Limb (tissue), 2 donors: ENCODE measurements at regions not wholly inside any gene's neighbourhood (a gene's known extent, or its start where the extent isn't known, plus 50 kb on each side); places are given as distances from the start of the nearest gene placed in this dataset.

Experiments used
- DNase-seq, 2 donors: peaks; one replicate each; pipeline ENCODE4 v3.0.0-alpha.2; 2016; ENCODE audit errors: extremely low spot score in 2 of 2

- DNase-seq = no peak
These were observed 349.9 kb downstream of the TSN start for GRCh38 chr2:122105171-122105876.

- DNase-seq = peak in 1 of 2 donors; percentile 11
These were observed 350.4 kb downstream of the TSN start for GRCh38 chr2:122105877-122106206.

DNA sequence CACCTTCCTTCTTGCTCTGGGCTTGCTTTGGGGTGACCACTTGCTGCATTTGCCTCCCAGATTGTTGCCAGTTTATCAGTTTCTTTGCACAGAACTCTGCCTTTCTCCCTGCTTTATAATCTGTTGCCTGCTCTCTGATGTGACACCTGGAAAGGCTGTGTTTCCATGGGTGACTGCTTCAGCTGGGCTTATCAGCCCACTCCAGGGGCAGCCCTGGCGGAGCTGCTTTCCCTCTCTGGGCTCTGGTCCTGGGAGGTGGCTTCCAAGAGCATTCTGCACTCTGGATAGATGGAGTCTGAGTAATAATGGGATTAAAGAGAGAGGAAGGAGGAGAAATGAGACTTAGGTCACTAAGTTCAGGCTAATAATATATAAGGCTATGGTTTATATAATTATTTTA, 352.7 kb downstream of the TSN start:
- no peak for DNase-seq

GRCh38 chr2:122112216-122113005, 357.0 kb downstream of the TSN start:
- no peak for DNase-seq

DNA sequence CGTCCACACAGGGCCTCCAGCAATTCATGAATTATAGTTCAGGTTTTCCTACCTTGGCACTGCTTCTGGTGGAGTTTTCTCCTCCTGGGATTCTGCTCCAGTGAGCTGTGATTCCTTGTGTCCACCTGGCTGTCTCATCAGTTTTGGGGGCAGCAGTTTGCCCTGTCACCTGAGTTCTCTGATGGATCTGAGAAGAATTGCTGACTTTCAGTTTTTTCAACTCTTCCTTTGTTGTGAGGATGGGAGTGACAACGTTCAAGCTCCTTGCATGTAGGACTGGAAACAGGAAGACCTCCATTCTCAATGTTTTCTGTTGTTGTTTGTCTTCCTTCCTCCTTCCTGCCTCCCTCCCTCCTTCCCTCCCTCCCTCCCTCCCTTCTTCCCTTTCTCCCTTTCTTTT, 359.0 kb downstream of the TSN start:
- DNase-seq = no peak

DNA sequence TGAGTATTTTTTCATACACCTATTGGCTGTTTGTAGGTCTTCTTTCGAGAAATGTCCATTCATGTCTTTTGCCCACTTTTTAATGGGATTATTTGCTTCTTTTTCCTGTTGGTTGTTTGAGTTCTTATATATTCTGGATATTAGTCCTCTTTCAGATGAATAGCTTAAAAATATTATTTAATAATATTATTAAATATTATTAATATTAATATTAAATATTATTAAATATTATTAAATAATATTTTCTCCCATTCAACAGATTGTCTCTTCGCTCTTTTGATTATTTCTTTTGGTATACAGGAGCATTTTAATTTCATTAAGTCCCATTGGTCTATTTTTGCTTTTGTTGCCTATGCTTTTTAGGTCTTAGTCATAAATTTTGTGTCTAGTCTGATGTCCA, 361.9 kb downstream of the TSN start:
- no peak for DNase-seq

GRCh38 chr2:122129399-122129798, 373.9 kb downstream of the TSN start:
- DNase-seq = no peak

DNA sequence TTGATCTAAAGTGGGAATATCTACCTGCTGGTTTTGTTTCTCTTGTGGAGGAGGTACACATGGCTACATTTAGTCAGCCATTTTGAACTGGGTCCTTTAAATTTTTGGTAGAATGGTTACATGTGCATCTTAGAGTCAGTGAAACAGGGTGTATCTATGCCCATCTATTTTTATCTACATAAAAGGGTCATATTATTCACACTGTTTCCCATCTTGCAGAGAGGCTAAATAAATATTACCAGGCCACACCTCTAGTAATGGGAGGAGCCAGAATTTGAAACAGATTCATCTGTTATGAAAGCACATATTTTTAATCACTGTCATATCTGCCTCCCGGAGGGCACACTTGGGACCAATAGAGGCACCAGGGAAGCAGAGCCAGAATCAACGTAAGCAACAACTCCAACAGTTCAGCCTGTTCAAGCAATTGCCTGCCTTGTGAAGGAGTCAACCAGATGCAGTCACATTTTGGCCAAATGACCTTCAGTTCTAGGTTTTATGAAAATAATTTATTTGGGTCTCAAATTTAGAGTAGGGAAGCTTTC, 376.8 kb downstream of the TSN start:
- no peak for DNase-seq

DNA sequence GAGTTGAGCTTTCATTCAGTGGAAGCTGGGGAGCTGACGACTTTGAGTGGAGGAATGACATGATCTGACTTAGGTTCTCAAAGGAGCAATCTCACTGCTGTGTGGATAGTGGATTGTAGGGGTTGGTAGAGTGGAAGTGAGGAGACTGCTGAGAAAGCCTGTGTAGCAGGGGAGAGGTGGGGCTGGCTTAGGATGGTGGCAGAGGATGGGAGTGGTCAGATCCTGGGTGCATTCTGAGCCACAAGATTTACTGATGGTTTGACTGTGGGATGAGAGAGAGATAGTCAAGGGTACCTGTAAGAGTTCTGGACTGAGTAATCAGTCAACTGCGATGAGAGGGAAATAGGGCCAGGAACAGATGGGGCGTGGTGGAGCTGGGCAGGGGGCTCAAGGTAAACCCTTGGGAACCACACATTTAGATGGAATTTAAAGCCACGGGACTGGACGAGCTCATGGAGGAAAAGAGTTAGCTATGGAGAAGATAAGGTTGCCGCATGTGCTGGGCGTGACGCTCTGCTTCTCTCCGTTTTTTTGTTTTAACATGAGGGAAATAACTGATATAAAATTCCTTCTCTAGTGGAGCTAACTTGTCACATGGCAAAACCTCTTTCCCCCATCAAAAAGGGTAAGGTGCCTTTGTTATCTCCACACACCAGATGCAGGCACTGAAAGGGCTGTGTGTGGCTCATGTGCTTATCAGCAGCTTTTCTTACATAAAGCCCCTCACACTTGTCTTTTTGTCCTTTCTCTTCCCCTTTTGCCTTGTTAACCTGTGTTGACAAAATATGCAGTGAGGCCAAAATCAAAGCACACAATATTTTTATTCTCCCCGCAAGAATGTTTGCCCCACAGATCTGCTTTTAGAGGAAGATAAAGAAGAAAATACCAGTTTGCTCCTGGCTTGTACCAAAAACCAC, 379.8 kb downstream of the TSN start:
- no peak for DNase-seq

DNA sequence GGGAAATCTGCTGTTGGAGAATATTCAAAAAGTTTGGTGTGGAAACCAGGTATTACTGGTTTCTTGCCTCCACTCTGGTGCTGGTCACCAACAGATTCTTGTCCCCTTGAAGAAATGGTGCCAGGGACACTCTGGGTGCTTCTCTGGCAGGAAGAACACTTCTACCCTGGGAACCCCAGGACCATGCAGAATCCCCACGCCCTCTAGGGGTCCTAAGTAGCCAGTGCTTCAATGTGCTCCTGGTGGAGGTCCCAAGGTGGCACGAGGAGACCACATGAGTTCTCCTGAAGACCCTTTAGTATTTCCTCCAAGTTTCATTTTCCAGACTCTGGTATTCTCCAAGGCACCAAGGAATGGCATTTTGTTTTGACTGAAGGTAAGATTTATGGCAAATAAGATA, 380.6 kb downstream of the TSN start:
- DNase-seq = no peak

- DNase-seq = no peak
These were observed 383.1 kb downstream of the TSN start for GRCh38 chr2:122138561-122138960.

GRCh38 chr2:122139739-122140420, 384.4 kb downstream of the TSN start:
- peak in 1 of 2 donors; percentile 20 for DNase-seq

GRCh38 chr2:122144884-122145283, 389.4 kb downstream of the TSN start:
- DNase-seq = no peak

GRCh38 chr2:122145856-122146255, 390.4 kb downstream of the TSN start:
- DNase-seq = no peak

DNA sequence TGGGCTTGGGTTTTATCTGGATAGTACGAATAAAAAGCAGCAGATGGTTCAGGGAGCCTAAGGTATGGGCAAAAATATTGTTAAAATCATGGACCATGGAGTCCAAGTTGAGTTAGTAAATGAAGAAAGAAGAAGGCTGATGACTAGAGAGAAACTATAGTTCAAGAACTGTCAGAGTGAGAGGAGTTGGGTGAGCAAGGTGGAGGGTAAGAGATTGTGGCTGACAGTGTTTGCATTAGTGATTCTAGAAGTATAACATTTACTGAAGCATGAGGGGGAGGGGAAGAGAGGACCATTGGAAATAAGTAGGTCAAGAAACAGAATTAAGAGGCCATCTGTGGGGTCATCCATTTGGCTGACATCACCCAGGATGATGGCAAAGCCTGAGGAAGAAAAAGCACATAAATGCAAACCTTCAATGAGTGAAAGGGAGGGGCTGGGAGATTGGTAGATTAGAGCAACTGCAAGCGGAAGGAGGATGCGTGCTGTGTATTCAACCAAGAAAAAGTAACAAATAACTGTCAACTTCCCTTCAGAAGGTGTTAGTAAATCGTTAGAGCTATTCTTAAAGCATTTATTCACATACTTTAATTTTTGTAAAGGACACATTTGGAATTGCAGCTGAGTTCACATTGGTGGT, 392.8 kb downstream of the TSN start:
- peak in 1 of 2 donors; percentile 4 for DNase-seq

DNA sequence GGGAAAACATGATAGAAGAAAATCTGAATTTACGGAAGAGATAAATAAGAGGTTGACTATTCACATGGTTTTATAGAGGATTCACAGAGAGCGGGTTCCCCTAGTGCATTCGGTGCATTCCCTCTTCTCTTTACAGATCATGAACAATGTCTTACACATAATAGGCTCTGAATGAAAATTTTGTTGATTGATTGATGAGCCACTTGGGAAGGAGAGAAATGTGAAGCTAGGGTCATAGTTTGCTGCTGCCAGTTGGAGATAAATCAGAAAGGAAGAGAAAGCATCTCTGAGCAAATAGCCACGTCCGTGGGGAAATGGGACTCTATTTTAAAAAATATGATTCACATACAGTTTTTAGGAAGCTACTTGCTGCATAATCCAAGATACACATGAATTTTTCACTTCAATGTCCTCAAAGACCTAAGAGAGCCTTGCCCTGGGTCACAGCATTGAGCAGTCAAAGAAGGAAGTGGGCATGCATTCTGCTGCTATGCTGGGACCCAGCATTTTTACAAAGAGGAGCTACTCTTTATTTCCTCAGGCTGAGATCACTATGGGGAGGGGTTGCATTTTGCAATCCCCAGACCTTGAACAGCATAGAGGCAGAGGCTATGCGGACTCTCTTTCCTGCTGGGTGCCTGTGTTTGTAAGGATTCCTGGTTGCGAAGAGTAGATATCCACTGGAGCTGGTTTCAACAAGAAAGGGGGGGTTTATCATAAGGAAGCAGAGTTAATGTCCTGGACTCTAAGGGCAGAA, 395.3 kb downstream of the TSN start:
- DNase-seq = peak in 1 of 2 donors; percentile 5

DNA sequence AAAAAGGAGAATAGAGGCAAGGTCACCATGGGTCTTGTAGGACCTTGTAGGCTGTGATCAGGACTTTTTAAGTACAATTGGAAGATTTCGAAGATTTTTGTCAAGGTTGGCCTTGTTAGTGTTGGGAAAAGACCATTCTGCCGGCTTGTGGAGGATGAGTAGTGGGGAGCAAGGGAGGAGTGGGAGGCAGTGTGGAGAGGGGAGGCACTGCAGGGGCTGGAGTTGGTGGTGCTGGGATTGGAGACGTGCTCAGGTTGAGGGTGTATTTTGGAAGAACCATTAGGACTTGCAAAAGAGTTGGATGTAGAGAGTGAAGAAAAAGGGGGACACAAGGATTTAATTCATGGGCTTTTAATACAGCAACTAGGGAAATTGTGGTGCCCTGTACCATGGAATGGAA, 397.1 kb downstream of the TSN start:
- DNase-seq = no peak

GRCh38 chr2:122156176-122156890, 400.9 kb downstream of the TSN start:
- peak in 1 of 2 donors; percentile 60 for DNase-seq

DNA sequence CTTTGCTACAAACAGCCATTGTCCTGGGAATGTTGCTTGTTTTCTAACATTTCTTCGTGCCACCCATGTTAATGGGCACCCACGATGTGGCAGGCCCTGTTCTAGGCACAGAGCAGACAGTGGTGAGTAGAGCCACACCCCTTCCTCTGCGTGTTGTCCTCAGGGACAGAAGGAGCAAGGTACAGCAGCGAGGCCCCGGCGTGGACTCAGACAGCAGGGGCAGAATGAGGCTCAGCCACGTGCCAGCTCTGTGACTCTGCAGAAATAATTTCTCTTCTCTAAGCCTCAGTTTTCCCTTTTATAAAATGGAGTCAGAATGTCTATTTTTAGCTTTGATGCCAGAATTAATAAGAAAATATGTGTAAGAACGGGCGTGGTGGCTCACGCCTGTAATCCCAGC, 401.7 kb downstream of the TSN start:
- DNase-seq = no peak
